ENCODE measurements at regions not wholly inside any gene's neighbourhood (a gene's known extent, or its start where the extent isn't known, plus 50 kb on each side); places are given as distances from the start of the nearest gene placed in this dataset.

DNA sequence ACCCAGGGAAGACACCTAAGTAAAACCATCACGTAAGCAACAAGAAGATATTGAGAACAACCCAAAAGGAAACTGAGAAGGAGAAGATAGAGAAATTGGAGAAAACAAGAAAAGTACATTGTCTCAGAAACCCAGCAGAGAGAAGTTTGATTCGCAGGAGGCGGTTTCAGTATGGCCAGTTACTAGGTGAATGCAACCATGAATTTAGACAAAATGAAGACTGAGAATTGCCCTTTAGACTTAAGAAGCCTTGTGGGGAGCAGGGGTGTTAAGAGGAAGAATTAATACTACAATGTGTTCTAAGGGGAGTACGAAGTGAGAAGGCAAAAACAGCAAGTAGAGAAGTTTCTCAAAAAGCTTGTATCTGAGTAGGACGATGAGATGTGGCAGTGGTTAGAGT lies 229.3 kb upstream of the NEIL3 start:
- TF ChIP-seq, protein P1, sequence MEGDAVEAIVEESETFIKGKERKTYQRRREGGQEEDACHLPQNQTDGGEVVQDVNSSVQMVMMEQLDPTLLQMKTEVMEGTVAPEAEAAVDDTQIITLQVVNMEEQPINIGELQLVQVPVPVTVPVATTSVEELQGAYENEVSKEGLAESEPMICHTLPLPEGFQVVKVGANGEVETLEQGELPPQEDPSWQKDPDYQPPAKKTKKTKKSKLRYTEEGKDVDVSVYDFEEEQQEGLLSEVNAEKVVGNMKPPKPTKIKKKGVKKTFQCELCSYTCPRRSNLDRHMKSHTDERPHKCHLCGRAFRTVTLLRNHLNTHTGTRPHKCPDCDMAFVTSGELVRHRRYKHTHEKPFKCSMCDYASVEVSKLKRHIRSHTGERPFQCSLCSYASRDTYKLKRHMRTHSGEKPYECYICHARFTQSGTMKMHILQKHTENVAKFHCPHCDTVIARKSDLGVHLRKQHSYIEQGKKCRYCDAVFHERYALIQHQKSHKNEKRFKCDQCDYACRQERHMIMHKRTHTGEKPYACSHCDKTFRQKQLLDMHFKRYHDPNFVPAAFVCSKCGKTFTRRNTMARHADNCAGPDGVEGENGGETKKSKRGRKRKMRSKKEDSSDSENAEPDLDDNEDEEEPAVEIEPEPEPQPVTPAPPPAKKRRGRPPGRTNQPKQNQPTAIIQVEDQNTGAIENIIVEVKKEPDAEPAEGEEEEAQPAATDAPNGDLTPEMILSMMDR (IDR thresholded peaks at IDR 0.05) = no peak
- TF ChIP-seq POLR2A (IDR thresholded peaks at IDR 0.05) = no peak
